ENCODE measurements at regions not wholly inside any gene's neighbourhood (a gene's known extent, or its start where the extent isn't known, plus 50 kb on each side); places are given as distances from the start of the nearest gene placed in this dataset.

DNA sequence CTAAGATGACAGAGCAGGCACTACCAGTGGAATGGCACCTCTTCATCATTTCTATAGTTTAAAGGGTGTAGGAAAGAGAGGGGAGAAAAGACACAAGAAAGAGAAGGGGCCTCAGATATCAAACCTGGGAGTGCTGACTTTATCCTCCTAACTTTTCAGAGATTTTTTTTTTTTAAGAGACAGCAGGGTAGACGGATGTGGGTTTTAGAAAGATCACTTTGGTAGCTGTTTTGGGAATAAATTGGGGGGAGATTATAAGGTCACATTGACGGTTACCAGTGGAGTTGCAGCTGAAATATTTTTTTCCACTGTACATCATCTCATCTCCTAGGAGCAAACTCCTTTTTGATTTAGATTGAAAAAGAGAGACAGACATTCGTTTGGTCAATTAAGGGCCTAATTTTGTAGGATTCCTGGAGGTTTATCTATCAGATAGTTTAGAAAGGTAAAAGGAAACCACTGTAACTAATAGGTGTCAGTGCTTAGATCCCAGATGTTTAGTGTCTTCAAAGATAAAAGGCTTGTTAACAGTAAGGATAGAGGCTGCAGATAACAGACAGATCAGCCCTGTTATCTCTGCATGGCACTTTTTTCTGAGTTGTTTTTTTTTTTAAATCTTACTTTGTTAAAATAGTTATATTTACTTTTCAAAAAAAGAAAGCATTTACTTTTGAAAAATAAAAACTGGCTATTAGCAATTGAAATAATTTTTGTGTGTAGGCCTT, 1057.0 kb downstream of the IGSF11 start:
- FAIRE-seq = no peak
- TF ChIP-seq, protein P1, sequence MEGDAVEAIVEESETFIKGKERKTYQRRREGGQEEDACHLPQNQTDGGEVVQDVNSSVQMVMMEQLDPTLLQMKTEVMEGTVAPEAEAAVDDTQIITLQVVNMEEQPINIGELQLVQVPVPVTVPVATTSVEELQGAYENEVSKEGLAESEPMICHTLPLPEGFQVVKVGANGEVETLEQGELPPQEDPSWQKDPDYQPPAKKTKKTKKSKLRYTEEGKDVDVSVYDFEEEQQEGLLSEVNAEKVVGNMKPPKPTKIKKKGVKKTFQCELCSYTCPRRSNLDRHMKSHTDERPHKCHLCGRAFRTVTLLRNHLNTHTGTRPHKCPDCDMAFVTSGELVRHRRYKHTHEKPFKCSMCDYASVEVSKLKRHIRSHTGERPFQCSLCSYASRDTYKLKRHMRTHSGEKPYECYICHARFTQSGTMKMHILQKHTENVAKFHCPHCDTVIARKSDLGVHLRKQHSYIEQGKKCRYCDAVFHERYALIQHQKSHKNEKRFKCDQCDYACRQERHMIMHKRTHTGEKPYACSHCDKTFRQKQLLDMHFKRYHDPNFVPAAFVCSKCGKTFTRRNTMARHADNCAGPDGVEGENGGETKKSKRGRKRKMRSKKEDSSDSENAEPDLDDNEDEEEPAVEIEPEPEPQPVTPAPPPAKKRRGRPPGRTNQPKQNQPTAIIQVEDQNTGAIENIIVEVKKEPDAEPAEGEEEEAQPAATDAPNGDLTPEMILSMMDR (IDR thresholded peaks at IDR 0.05; ENCODE audit: insufficient read depth, missing control alignments) = no peak
- no peak for DNase-seq (ENCODE audit: insufficient read length, low spot score)

DNA sequence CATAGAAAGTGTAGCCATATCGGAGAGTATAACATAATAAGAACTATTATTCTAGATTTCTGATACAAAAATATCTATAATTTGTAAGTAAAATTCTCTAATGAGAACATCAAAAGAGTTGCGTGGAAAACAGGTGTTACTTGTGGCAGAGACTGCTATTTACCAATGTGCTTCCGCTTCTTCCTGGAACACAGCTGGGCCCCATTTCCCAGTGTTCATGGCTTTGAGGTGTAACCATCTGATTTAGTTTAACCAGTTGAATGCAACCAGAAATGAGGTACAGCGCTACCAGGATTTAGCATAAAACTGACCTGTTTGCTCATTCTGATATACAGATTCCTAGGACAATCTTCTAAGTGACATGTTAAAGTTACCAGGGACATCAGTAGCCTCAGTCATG, 1055.2 kb downstream of the IGSF11 start:
- FAIRE-seq (no peak), DNase-seq (ENCODE audit: insufficient read length, low spot score) (no peak)
- TF ChIP-seq, protein P1 (IDR thresholded peaks at IDR 0.05; ENCODE audit: insufficient read depth, missing control alignments) = no peak

DNA sequence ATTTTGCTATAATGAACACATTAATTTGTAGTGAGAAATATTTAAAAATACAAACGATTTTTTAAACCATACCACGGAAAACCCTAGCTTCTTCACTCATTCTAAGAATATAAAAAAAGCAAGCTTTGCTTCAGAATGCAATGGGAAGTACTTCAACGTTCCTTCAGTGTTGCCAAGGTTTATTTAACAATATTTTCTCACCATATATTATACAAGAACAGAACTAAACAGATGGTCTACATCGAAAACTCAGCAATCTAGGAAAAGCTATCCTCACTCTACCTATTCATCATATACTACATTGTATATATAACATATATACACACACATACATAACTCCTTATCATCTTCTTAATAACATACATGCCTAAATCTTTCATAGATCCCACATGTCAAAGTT, 1047.4 kb downstream of the IGSF11 start:
- TF ChIP-seq, protein P1 (IDR thresholded peaks at IDR 0.05; ENCODE audit: insufficient read depth, missing control alignments) = no peak
- no peak for FAIRE-seq

DNA sequence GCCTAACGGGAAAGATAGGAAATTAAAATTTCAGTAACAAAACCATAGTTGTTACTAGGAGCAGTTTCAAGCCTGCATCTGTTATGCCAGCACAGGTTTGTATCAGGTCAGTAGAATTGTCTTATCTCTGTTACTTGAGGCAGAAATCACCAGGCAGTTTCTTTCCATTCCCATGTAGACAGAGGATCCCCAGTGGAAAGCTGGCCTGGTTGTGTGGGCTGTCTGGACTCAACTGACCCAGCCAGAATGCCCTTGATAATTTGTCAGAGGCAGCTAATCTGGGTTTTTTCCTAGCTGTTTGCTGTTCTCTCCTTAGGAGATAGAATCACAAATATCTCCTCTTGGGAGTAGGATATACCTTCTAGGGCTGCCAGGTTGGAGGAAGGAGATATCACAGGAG, 1044.7 kb downstream of the IGSF11 start:
- DNase-seq (ENCODE audit: insufficient read length, low spot score) (no peak), FAIRE-seq (no peak)
- TF ChIP-seq, protein P1 (IDR thresholded peaks at IDR 0.05; ENCODE audit: insufficient read depth, missing control alignments) = no peak

More for the DNA sequence above, 1047.4 kb downstream of the IGSF11 start:
- DNase-seq (ENCODE audit: insufficient read length, low spot score) = no peak

DNA sequence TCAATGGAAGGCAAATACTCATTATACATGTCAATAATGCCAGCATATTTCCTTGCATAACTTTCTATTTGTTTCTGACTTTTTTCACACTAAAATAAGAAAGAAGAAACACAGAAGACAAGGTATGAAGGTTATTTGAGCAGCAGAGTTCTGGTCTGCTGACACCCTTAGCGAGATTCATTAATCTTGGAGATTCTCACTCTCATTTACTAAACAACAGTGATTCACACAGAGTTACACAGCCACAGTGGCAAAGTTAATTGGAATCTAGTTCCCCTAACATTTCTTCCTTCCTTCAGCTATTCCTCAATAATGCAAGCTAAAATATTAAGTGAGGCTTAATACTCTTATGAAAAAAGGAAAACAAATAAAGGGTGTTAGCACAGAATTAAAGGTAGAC, 1044.0 kb downstream of the IGSF11 start:
- TF ChIP-seq, protein P1 (IDR thresholded peaks at IDR 0.05; ENCODE audit: insufficient read depth, missing control alignments) = no peak
- DNase-seq (ENCODE audit: insufficient read length, low spot score) (no peak), FAIRE-seq (no peak)

DNA sequence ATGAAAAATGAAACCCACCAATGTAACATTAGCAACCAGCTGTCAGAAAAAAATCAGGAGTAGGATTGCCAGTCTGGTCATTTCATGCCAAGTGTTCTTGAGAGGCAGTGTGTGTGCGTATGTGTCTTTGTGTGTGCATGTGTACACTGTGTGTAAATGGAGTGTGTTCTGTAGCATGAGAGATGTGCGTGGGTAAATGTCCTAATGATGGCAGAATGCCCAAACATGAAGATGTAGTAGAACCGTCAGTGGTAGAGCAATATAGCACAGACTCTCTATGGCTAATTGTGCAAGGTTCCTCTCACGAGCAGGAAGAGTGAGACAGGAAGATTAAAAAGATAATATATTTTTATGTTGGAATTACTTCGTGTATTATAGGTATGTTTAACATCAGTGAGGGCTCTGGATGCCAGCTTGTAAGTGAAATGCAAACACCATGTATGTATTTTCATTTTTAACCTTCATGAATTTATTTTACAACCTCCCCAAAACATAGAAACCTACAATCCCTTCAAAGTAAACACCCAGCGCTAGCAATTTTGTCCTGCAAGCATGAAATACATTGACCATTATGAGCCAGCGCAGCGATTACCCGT, 1038.7 kb downstream of the IGSF11 start:
- TF ChIP-seq, protein P1 (IDR thresholded peaks at IDR 0.05; ENCODE audit: insufficient read depth, missing control alignments) = no peak
- FAIRE-seq = no peak
- no peak for DNase-seq (ENCODE audit: insufficient read length, low spot score)
